Stimulated activated CD8-positive, alpha-beta memory T cell treated with anti-CD3 and anti-CD28 coated beads, Interleukin-4, amount 100 ng/mL, for 48 hours (primary cell): ENCODE measurements at regions not wholly inside any gene's neighbourhood (a gene's known extent, or its start where the extent isn't known, plus 50 kb on each side); places are given as distances from the start of the nearest gene placed in this dataset.

Source experiments
- DNase-seq: peaks from one replicate; pipeline ENCODE4 v3.0.0-alpha.2; 2020

- no peak for DNase-seq
Observed at GRCh38 chr4:14864365-14865030, 137.8 kb upstream of the CPEB2 start.

- DNase-seq, result no peak
Observed at GRCh38 chr4:14865031-14865366, 137.3 kb upstream of the CPEB2 start.

GRCh38 chr4:14865804-14866203 lies 136.5 kb upstream of the CPEB2 start:
- DNase-seq, result no peak

GRCh38 chr4:14867847-14868246 lies 134.4 kb upstream of the CPEB2 start:
- DNase-seq, result no peak

GRCh38 chr4:14868426-14869395 lies 133.6 kb upstream of the CPEB2 start:
- DNase-seq, result no peak

- DNase-seq, result peak; percentile 47
Observed at GRCh38 chr4:14871676-14872430, 130.4 kb upstream of the CPEB2 start.

- DNase-seq, result no peak
Observed at GRCh38 chr4:14874990-14875389, 127.3 kb upstream of the CPEB2 start.

GRCh38 chr4:14877246-14878225 lies 124.7 kb upstream of the CPEB2 start:
- no peak for DNase-seq

GRCh38 chr4:14878681-14879080 lies 123.6 kb upstream of the CPEB2 start:
- no peak for DNase-seq

- no peak for DNase-seq
Observed at GRCh38 chr4:14879683-14880082, 122.6 kb upstream of the CPEB2 start.

- DNase-seq, result no peak
Observed at GRCh38 chr4:14880805-14881204, 121.5 kb upstream of the CPEB2 start.

- DNase-seq, result no peak
Observed at GRCh38 chr4:14883166-14883565, 119.1 kb upstream of the CPEB2 start.

- DNase-seq, result no peak
Observed at GRCh38 chr4:14883661-14884060, 118.6 kb upstream of the CPEB2 start.

GRCh38 chr4:14887842-14888433 lies 114.3 kb upstream of the CPEB2 start:
- no peak for DNase-seq

- DNase-seq, result no peak
Observed at GRCh38 chr4:14888790-14889572, 113.3 kb upstream of the CPEB2 start.

- DNase-seq, result no peak
Observed at GRCh38 chr4:14892563-14892962, 109.7 kb upstream of the CPEB2 start.

- DNase-seq, result no peak
Observed at GRCh38 chr4:14893713-14894112, 108.6 kb upstream of the CPEB2 start.

- no peak for DNase-seq
Observed at GRCh38 chr4:14894392-14895292, 107.6 kb upstream of the CPEB2 start.

- no peak for DNase-seq
Observed at GRCh38 chr4:14896656-14897175, 105.6 kb upstream of the CPEB2 start.

- DNase-seq, result no peak
Observed at GRCh38 chr4:14897217-14897616, 105.1 kb upstream of the CPEB2 start.
